ENCODE measurements at regions not wholly inside any gene's neighbourhood (a gene's known extent, or its start where the extent isn't known, plus 50 kb on each side); places are given as distances from the start of the nearest gene placed in this dataset.

DNA sequence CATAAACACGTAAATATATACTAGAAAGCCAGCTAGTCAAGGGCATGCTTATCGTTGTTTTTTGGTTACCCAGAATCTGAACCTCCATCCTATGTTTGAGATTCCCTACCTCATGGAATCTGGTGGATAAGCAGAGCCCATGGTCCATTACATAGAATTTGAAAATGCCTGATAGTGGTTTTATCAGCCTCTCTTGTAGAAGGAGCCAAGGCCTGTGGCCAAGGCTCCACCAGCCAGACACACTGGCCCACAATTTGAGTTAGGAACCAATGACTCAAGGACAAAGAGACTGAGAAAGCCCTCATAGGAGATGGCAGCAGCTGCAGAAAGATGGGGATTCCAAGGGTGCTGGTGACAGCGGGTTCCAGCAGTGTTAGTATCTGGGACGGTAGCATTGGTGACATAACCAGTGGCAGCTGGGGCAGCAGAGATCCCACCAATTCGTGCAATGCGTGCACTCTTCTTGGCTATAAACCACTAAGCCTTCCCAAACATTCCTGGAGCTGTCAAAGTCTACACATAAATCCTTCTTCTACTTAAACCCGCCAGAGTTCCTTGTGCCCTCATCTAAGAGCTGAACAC lies 51.2 kb upstream of the RMDN2 start:
- TF ChIP-seq, protein P1, sequence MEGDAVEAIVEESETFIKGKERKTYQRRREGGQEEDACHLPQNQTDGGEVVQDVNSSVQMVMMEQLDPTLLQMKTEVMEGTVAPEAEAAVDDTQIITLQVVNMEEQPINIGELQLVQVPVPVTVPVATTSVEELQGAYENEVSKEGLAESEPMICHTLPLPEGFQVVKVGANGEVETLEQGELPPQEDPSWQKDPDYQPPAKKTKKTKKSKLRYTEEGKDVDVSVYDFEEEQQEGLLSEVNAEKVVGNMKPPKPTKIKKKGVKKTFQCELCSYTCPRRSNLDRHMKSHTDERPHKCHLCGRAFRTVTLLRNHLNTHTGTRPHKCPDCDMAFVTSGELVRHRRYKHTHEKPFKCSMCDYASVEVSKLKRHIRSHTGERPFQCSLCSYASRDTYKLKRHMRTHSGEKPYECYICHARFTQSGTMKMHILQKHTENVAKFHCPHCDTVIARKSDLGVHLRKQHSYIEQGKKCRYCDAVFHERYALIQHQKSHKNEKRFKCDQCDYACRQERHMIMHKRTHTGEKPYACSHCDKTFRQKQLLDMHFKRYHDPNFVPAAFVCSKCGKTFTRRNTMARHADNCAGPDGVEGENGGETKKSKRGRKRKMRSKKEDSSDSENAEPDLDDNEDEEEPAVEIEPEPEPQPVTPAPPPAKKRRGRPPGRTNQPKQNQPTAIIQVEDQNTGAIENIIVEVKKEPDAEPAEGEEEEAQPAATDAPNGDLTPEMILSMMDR (IDR thresholded peaks at IDR 0.05; ENCODE audit: poor library complexity, severe bottlenecking): no peak
- TF ChIP-seq TAF1 (IDR thresholded peaks at IDR 0.05; ENCODE audit: low read depth) (no peak), POLR2AphosphoS5 (IDR thresholded peaks at IDR 0.05) (no peak), MXI1 (conservative IDR thresholded peaks at IDR 0.05; ENCODE audit: poor library complexity, severe bottlenecking) (no peak), EZH2 (IDR thresholded peaks at IDR 0.05; ENCODE audit: borderline replicate concordance, insufficient read depth, low read length, poor library complexity, severe bottlenecking) (no peak), RAD21 (conservative IDR thresholded peaks at IDR 0.05) (no peak), SMC3 (conservative IDR thresholded peaks at IDR 0.05; ENCODE audit: poor library complexity) (no peak), EP300 (conservative IDR thresholded peaks at IDR 0.05; ENCODE audit: poor library complexity, severe bottlenecking) (no peak)
- TF ChIP-seq, protein P2, sequence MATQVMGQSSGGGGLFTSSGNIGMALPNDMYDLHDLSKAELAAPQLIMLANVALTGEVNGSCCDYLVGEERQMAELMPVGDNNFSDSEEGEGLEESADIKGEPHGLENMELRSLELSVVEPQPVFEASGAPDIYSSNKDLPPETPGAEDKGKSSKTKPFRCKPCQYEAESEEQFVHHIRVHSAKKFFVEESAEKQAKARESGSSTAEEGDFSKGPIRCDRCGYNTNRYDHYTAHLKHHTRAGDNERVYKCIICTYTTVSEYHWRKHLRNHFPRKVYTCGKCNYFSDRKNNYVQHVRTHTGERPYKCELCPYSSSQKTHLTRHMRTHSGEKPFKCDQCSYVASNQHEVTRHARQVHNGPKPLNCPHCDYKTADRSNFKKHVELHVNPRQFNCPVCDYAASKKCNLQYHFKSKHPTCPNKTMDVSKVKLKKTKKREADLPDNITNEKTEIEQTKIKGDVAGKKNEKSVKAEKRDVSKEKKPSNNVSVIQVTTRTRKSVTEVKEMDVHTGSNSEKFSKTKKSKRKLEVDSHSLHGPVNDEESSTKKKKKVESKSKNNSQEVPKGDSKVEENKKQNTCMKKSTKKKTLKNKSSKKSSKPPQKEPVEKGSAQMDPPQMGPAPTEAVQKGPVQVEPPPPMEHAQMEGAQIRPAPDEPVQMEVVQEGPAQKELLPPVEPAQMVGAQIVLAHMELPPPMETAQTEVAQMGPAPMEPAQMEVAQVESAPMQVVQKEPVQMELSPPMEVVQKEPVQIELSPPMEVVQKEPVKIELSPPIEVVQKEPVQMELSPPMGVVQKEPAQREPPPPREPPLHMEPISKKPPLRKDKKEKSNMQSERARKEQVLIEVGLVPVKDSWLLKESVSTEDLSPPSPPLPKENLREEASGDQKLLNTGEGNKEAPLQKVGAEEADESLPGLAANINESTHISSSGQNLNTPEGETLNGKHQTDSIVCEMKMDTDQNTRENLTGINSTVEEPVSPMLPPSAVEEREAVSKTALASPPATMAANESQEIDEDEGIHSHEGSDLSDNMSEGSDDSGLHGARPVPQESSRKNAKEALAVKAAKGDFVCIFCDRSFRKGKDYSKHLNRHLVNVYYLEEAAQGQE (IDR thresholded peaks at IDR 0.05; ENCODE audit: borderline replicate concordance): no peak

Data from neural cell (in vitro differentiated cells).